ENCODE measurements at regions not wholly inside any gene's neighbourhood (a gene's known extent, or its start where the extent isn't known, plus 50 kb on each side); places are given as distances from the start of the nearest gene placed in this dataset.

DNA sequence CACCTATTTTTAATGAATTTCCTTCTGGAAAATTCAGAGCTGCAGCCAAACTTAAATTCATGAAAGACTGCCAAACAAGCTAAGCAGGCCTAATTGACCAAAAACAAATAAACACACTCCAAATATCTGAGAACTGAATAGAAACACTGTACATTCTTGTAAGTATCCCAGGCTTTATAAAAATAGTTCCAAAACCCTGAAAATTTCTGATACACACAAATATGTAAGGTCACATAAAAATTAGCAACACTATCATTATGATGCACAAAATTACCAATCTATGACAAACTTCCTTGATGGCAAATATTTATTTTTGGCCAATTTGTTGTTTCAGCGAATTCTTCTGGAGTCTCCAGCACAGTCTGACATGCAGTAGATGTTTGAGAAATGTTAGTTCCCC, 117.9 kb upstream of the UBE2E2 start:
- intact Hi-C loops (cut with micrococcal nuclease) = no loop called here
- DNase-seq (ENCODE audit: low read depth, low spot score) (no peak), ATAC-seq (no peak)
- Histone ChIP-seq H3K27me3 (ENCODE audit: insufficient read depth, low read length) (no peaks in the 10 kb centered on the region), H3K4me2 (ENCODE audit: low read length) (no peak overlapping the region), H3K4me3 (replicated peaks in 1 of 2; ENCODE audit: low read depth in 1 of 2, low read length in 2 of 2) (no peak overlapping the region), H3K36me3 (ENCODE audit: control insufficient read depth in 1 of 2, insufficient read depth in 2 of 2, low read length in 2 of 2) (no peaks in the 10 kb centered on the region), H3K27ac (ENCODE audit: low read depth, low read length) (no peak overlapping the region), H3K4me1 (ENCODE audit: control insufficient read depth in 1 of 2, insufficient read depth in 2 of 2, low read length in 2 of 2) (no peaks in the 10 kb centered on the region), H3K9ac (ENCODE audit: low read length) (no peak overlapping the region), H4K20me1 (ENCODE audit: insufficient read depth) (no peaks in the 10 kb centered on the region), H3K9me2 (ENCODE audit: insufficient read depth) (no peaks in the 10 kb centered on the region), H3K79me2 (ENCODE audit: insufficient read depth, low read length) (no peaks in the 10 kb centered on the region), H2AFZ (ENCODE audit: low read depth, low read length, poor library complexity, severe bottlenecking) (no peak overlapping the region), H3K9me3 (ENCODE audit: control insufficient read depth in 1 of 2, insufficient read depth in 1 of 2, low read depth in 1 of 2, low read length in 2 of 2) (no peaks in the 10 kb centered on the region)
- ChIA-PET RAD21 (ENCODE audit: low non-redundant PET in 1 of 2, low total read pairs in 2 of 2, uncharacterized antibody in 2 of 2, unreplicated experiment in 2 of 2) (no interaction called here), POLR2A (no interaction called here), CTCF (no interaction called here)
- TF ChIP-seq CBX3 (IDR thresholded peaks at IDR 0.05; ENCODE audit: low read depth) = no peak
- TF ChIP-seq POLR2A (IDR thresholded peaks at IDR 0.05; ENCODE audit: borderline replicate concordance, extremely low read depth, insufficient read depth, insufficient read length) = no peak
- TF ChIP-seq TCF7L2 (IDR thresholded peaks at IDR 0.05; ENCODE audit: borderline replicate concordance, extremely low read depth, insufficient read depth, insufficient read length) = no peak
- TF ChIP-seq EZH2 (IDR thresholded peaks at IDR 0.05) = no peak
- TF ChIP-seq SRF (IDR thresholded peaks at IDR 0.05; ENCODE audit: low read depth) = no peak
- no peak for TF ChIP-seq ATF3 (IDR thresholded peaks at IDR 0.05)
- no peak for TF ChIP-seq REST (IDR thresholded peaks at IDR 0.05; ENCODE audit: low read depth)
- TF ChIP-seq CEBPB (IDR thresholded peaks at IDR 0.05; ENCODE audit: low read depth) = no peak
- TF ChIP-seq POLR2AphosphoS5 (IDR thresholded peaks at IDR 0.05; ENCODE audit: low read depth, low read length) = no peak
- no peak for TF ChIP-seq EGR1 (IDR thresholded peaks at IDR 0.05; ENCODE audit: low read depth)
- no peak for TF ChIP-seq YY1 (IDR thresholded peaks at IDR 0.05; ENCODE audit: extremely low read depth, insufficient replicate concordance, low read depth, low read length)
- TF ChIP-seq, protein P1, sequence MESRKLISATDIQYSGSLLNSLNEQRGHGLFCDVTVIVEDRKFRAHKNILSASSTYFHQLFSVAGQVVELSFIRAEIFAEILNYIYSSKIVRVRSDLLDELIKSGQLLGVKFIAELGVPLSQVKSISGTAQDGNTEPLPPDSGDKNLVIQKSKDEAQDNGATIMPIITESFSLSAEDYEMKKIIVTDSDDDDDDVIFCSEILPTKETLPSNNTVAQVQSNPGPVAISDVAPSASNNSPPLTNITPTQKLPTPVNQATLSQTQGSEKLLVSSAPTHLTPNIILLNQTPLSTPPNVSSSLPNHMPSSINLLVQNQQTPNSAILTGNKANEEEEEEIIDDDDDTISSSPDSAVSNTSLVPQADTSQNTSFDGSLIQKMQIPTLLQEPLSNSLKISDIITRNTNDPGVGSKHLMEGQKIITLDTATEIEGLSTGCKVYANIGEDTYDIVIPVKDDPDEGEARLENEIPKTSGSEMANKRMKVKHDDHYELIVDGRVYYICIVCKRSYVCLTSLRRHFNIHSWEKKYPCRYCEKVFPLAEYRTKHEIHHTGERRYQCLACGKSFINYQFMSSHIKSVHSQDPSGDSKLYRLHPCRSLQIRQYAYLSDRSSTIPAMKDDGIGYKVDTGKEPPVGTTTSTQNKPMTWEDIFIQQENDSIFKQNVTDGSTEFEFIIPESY (IDR thresholded peaks at IDR 0.05; ENCODE audit: extremely low read depth, insufficient replicate concordance, low read length) = no peak
- no TSS peak for BruUV-seq (replicated peaks)
